ENCODE measurements at regions not wholly inside any gene's neighbourhood (a gene's known extent, or its start where the extent isn't known, plus 50 kb on each side); places are given as distances from the start of the nearest gene placed in this dataset.

DNA sequence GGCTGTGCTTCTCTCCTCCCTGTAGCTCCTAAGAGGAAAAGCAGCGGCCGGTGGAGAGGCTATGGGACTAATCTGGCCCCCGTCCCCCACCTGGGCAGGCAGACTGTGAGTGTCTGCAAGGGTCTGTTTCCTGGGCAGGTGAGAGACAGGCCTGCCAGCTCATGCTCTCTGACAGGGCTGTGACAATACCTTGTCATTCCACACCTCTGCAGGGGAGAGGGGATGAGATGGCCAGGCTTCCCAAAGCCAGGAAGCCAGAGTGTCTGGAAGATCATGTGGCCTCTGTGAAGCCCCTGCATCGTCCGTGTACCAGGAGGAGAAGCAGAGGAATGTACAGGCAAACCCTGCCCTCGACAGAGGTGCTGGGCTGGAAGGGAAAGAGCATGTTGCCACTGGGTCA lies 142.5 kb upstream of the GATA6 start:
- Histone ChIP-seq H3K27ac (no peak overlapping the region), H3K27me3 (no peaks in the 10 kb centered on the region), H3K9me3 (no peaks in the 10 kb centered on the region), H3K4me3 (ENCODE audit: low read depth in 1 of 2, low read length in 1 of 2) (no peak overlapping the region), H3K4me1 (ENCODE audit: control insufficient read depth in 1 of 2, insufficient read depth in 1 of 2, low read depth in 1 of 2, low read length in 1 of 2) (no peaks in the 10 kb centered on the region), H3K36me3 (no peaks in the 10 kb centered on the region)
- TF ChIP-seq, protein P1, sequence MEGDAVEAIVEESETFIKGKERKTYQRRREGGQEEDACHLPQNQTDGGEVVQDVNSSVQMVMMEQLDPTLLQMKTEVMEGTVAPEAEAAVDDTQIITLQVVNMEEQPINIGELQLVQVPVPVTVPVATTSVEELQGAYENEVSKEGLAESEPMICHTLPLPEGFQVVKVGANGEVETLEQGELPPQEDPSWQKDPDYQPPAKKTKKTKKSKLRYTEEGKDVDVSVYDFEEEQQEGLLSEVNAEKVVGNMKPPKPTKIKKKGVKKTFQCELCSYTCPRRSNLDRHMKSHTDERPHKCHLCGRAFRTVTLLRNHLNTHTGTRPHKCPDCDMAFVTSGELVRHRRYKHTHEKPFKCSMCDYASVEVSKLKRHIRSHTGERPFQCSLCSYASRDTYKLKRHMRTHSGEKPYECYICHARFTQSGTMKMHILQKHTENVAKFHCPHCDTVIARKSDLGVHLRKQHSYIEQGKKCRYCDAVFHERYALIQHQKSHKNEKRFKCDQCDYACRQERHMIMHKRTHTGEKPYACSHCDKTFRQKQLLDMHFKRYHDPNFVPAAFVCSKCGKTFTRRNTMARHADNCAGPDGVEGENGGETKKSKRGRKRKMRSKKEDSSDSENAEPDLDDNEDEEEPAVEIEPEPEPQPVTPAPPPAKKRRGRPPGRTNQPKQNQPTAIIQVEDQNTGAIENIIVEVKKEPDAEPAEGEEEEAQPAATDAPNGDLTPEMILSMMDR (IDR thresholded peaks at IDR 0.05) = no peak

DNA sequence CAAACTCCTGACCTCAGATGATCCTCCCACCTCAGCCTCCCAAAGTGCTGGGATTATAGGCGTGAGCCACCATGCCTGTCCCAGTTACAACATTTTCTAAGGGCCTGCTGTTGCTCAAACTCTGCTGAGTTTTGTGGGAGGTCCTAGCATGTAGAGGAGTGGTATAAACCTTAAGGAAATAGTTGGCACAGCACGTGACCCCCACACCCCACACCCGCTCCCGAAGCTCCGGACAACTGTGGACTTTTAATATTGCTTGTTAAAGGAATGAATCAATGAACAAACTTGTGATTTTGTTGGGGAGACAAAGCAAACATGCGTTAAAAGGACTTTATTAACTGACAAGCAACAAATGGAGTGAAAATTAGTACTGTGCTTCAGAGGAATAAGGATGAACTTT lies 137.8 kb upstream of the GATA6 start:
- no peaks in the 10 kb centered on the region for H3K36me3 ChIP-seq
- H3K9me3 ChIP-seq = no peaks in the 10 kb centered on the region
- no peaks in the 10 kb centered on the region for H3K27me3 ChIP-seq
- H3K4me3 ChIP-seq (ENCODE audit: low read depth in 1 of 2, low read length in 1 of 2) = no peak overlapping the region
- H3K27ac ChIP-seq = no peak overlapping the region
- TF ChIP-seq, protein P1 (IDR thresholded peaks at IDR 0.05) = no peak
- no peaks in the 10 kb centered on the region for H3K4me1 ChIP-seq (ENCODE audit: control insufficient read depth in 1 of 2, insufficient read depth in 1 of 2, low read depth in 1 of 2, low read length in 1 of 2)

DNA sequence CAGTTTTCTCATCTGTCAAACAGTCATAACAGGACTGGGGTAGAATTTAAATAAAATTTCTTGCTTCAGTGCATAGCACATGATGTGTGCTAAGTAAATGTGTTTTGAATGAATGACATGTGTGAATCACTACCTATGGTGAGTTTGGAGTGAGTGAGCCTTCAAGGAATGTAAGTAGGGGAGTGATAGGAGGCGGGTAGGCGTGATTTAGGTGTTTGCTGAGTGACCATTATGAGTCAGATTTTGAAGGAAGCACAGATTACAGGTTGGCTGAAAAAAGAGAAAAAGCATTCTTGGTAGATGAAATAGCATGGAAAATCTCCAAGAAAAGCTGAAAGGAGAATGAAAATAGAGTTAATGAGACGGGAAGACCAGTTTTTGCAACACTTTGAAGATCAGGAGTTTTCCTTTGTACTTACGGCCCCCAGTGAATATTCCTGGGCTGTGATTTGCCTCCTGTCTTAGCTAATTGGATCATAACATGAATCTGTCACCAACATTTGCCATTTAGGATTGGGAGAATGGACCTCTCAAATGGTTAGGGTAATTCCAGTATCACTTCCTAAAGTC lies 136.9 kb upstream of the GATA6 start:
- Histone ChIP-seq H3K4me3 (ENCODE audit: low read depth in 1 of 2, low read length in 1 of 2) (no peak overlapping the region), H3K4me1 (ENCODE audit: control insufficient read depth in 1 of 2, insufficient read depth in 1 of 2, low read depth in 1 of 2, low read length in 1 of 2) (no peaks in the 10 kb centered on the region), H3K27me3 (no peaks in the 10 kb centered on the region), H3K9me3 (no peaks in the 10 kb centered on the region), H3K27ac (no peak overlapping the region), H3K36me3 (no peaks in the 10 kb centered on the region)
- TF ChIP-seq, protein P1 (IDR thresholded peaks at IDR 0.05) = no peak

DNA sequence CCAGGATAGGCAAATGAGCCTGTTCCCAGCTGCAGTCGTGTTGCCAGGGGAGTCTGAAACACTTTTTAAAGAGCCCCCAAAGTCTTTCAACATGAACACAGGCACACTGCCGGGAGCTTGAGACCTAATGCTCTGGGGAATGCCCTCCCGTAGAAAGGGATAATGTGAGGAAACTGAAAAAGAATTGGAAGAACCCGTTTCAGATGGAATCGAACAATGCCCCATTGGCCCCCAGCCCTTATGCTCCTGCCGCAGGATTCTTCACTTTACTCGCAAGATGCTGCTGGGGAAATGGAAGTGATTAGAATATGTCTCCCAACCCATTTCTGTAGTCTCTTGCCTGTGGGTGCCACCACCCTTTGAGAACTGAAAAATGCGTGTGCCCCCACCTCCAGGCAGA lies 136.3 kb upstream of the GATA6 start:
- H3K27ac ChIP-seq = no peak overlapping the region
- no peaks in the 10 kb centered on the region for H3K4me1 ChIP-seq (ENCODE audit: control insufficient read depth in 1 of 2, insufficient read depth in 1 of 2, low read depth in 1 of 2, low read length in 1 of 2)
- H3K9me3 ChIP-seq = no peaks in the 10 kb centered on the region
- TF ChIP-seq, protein P1 (IDR thresholded peaks at IDR 0.05) = no peak
- H3K36me3 ChIP-seq = no peaks in the 10 kb centered on the region
- no peak overlapping the region for H3K4me3 ChIP-seq (ENCODE audit: low read depth in 1 of 2, low read length in 1 of 2)
- H3K27me3 ChIP-seq = no peaks in the 10 kb centered on the region

DNA sequence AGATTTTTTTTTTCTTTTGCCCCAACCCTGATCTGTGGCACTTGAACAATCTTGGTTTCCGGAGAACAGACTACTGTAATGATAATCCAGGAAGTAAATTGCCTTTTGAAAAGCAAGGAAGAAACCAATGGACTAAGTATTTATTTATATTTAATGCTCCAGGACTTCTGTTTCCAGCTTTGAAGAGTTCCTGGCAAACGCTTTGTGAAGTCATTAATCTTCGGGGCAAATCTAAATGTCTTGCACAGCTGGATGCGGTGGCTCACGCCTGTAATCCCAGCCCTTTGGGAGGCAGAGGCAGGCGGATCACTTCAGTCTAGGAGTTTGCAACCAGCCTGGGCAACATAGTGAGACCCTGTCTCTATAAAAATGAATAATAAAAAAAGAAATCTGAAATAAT lies 135.1 kb upstream of the GATA6 start:
- H3K4me1 ChIP-seq (ENCODE audit: control insufficient read depth in 1 of 2, insufficient read depth in 1 of 2, low read depth in 1 of 2, low read length in 1 of 2) = no peaks in the 10 kb centered on the region
- no peaks in the 10 kb centered on the region for H3K27me3 ChIP-seq
- no peak overlapping the region for H3K4me3 ChIP-seq (ENCODE audit: low read depth in 1 of 2, low read length in 1 of 2)
- no peak overlapping the region for H3K27ac ChIP-seq
- no peaks in the 10 kb centered on the region for H3K36me3 ChIP-seq
- no peaks in the 10 kb centered on the region for H3K9me3 ChIP-seq
- TF ChIP-seq, protein P1 (IDR thresholded peaks at IDR 0.05) = no peak

DNA sequence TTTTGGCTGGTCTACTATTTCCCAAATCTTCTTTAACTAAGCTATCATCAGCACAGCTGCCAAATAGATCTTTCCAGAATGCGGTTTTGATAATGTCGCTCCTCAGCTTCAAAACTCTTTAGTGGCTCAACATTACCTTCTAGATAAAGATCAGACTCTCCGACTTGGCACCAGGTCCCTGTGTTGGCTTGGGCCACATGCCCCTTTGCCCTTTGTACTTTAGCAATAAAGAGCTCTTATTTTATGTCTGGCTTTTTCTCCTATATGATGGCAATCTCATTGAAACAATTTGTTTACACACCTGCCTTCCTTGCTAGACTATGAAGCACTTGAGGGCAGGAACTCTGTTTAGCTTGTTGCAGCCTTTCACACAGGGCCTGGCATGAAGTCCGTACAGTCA lies 128.9 kb upstream of the GATA6 start:
- Histone ChIP-seq H3K9me3 (no peaks in the 10 kb centered on the region), H3K27me3 (no peaks in the 10 kb centered on the region), H3K36me3 (no peaks in the 10 kb centered on the region), H3K4me1 (ENCODE audit: control insufficient read depth in 1 of 2, insufficient read depth in 1 of 2, low read depth in 1 of 2, low read length in 1 of 2) (no peaks in the 10 kb centered on the region), H3K4me3 (ENCODE audit: low read depth in 1 of 2, low read length in 1 of 2) (no peak overlapping the region), H3K27ac (no peak overlapping the region)
- TF ChIP-seq, protein P1 (IDR thresholded peaks at IDR 0.05) = no peak
